A549 (cell line): ENCODE measurements at regions not wholly inside any gene's neighbourhood (a gene's known extent, or its start where the extent isn't known, plus 50 kb on each side); places are given as distances from the start of the nearest gene placed in this dataset.

Source experiments
- CTCF ChIP-seq: fragments of >200 bp; sonication (Bioruptor Twin); formaldehyde crosslinking; IDR thresholded peaks from 3 replicates; pipeline ENCODE4 v1.5.1; 2016
- EHF ChIP-seq: fragments of 250-450 bp; sonication (Bioruptor Pico); IDR thresholded peaks from 2 replicates; pipeline ENCODE4 v1.5.0; 2020; ENCODE audit warnings: mild to moderate bottlenecking
- EP300 ChIP-seq, 2 experiments: fragments of >200 bp; sonication (Bioruptor Twin); formaldehyde crosslinking; IDR thresholded peaks; 2 replicates in 1 of 2; 3 replicates in 1 of 2; pipeline ENCODE4 v1.6.1; 2016 to 2017
- ESRRA ChIP-seq: fragments of 150-350 bp; IDR thresholded peaks from 2 replicates; pipeline ENCODE4 v1.6.1; 2014; ENCODE audit warnings: mild to moderate bottlenecking, low read length, borderline replicate concordance
- KDM1A ChIP-seq: fragments of 200-600 bp; sonication (generic); IDR thresholded peaks from 2 replicates; pipeline ENCODE4 v1.6.1; 2016; ENCODE audit warnings: low read depth, mild to moderate bottlenecking
- MAX ChIP-seq: IDR thresholded peaks from 2 replicates; pipeline ENCODE4 v1.6.1; 2012
- MAZ ChIP-seq: fragments of 150-350 bp; IDR thresholded peaks from 2 replicates; pipeline ENCODE4 v1.6.1; 2014; ENCODE audit warnings: antibody characterized with exemption, low read depth, low read length, borderline replicate concordance
- MYC ChIP-seq: IDR thresholded peaks from 2 replicates; pipeline ENCODE4 v1.6.1; 2012; ENCODE audit warnings: mild to moderate bottlenecking, inconsistent platforms, low read length, improper control_type of control experiment, borderline replicate concordance

- TF ChIP-seq EHF (CRISPR knock-in tag), result no peak
- no peak for TF ChIP-seq MAX
- TF ChIP-seq MAZ, result no peak
- TF ChIP-seq ESRRA, result no peak
- no peak for TF ChIP-seq CTCF
- no peak for TF ChIP-seq EP300 (IDR thresholded peaks at IDR 0.05)
- no peak for TF ChIP-seq KDM1A
- TF ChIP-seq MYC, result no peak
Observed at GRCh38 chr14:87767567-87767901, 225.4 kb downstream of the GALC start.
